Karpas-422 (cell line): ENCODE measurements at regions not wholly inside any gene's neighbourhood (a gene's known extent, or its start where the extent isn't known, plus 50 kb on each side); places are given as distances from the start of the nearest gene placed in this dataset.

Experiments
- DNase-seq: peaks from one replicate; pipeline ENCODE4 v3.0.0-alpha.2; 2015
- H2AFZ ChIP-seq: fragments of 200-600 bp; sonication (generic); 2 replicates; pipeline ENCODE4 v1.6.1; 2014; ENCODE audit warnings: antibody characterized with exemption, low read length, mixed read lengths
- H3K27ac ChIP-seq: fragments of 200-600 bp; sonication (generic); 2 replicates; pipeline ENCODE4 v1.5.1; 2014; ENCODE audit warnings: mild to moderate bottlenecking, low read length, moderate library complexity
- H3K27me3 ChIP-seq: fragments of 200-600 bp; sonication (generic); 2 replicates; pipeline ENCODE4 v1.6.1; 2014; ENCODE audit warnings: low read length, mixed read lengths
- H3K36me3 ChIP-seq: fragments of 200-600 bp; sonication (generic); 2 replicates; pipeline ENCODE4 v1.6.1; 2014; ENCODE audit warnings: low read length, mixed read lengths; ENCODE audit not compliant: insufficient read depth
- H3K4me1 ChIP-seq: fragments of 200-600 bp; sonication (generic); 2 replicates; pipeline ENCODE4 v1.6.1; 2014; ENCODE audit warnings: mild to moderate bottlenecking, low read length, mixed read lengths
- H3K4me2 ChIP-seq: fragments of 200-600 bp; sonication (generic); 2 replicates; pipeline ENCODE4 v1.6.1; 2014; ENCODE audit warnings: low read length, low read depth, mild to moderate bottlenecking; ENCODE audit not compliant: poor library complexity, severe bottlenecking
- H3K4me3 ChIP-seq: fragments of 200-600 bp; sonication (generic); 2 replicates; pipeline ENCODE4 v1.5.1; 2014; ENCODE audit warnings: mild to moderate bottlenecking, antibody characterized with exemption, low read length, mixed read lengths
- H3K79me2 ChIP-seq: fragments of 200-600 bp; sonication (generic); 2 replicates; pipeline ENCODE4 v1.6.1; 2014; ENCODE audit warnings: mild to moderate bottlenecking, low read length, mixed read lengths
- H3K9ac ChIP-seq: fragments of 200-600 bp; sonication (generic); 2 replicates; pipeline ENCODE4 v1.6.0; 2014; ENCODE audit warnings: low read length
- H3K9me2 ChIP-seq: fragments of 200-600 bp; sonication (generic), shearing (Covaris generic); replicated peaks from 2 replicates; pipeline ENCODE4 v1.6.0; 2014; ENCODE audit warnings: mild to moderate bottlenecking, low read length, moderate library complexity; ENCODE audit not compliant: insufficient read depth
- H3K9me3 ChIP-seq: fragments of 300-700, 200-600 bp; sonication (generic); 2 replicates; pipeline ENCODE4 v1.6.1; 2014; ENCODE audit warnings: low read length, mixed read lengths
- H4K20me1 ChIP-seq: fragments of 200-600 bp; sonication (generic); 2 replicates; pipeline ENCODE4 v1.6.1; 2014; ENCODE audit warnings: mild to moderate bottlenecking, antibody characterized with exemption, low read length, low read depth; ENCODE audit not compliant: insufficient read depth

GRCh38 chr14:60363687-60364086 is 114.7 kb downstream of the PPM1A start:
- no peak for DNase-seq
- no peak overlapping the region for H3K9ac ChIP-seq

GRCh38 chr14:60381909-60382308 is 104.0 kb downstream of the C14orf39 start:
- H3K9ac ChIP-seq, result no peak overlapping the region
- H3K9me3 ChIP-seq, result no peaks in the 10 kb centered on the region
- H3K27ac ChIP-seq, result no peak overlapping the region
- no peak overlapping the region for H3K4me2 ChIP-seq
- no peak overlapping the region for H2AFZ ChIP-seq
- no peak for DNase-seq
- no peaks in the 10 kb centered on the region for H3K4me1 ChIP-seq
- H3K9me2 ChIP-seq, result no peaks in the 10 kb centered on the region
- no peaks in the 10 kb centered on the region for H3K36me3 ChIP-seq
- no peaks in the 10 kb centered on the region for H3K27me3 ChIP-seq
- no peak overlapping the region for H3K4me3 ChIP-seq
- H3K79me2 ChIP-seq, result no peaks in the 10 kb centered on the region
- H4K20me1 ChIP-seq, result no peaks in the 10 kb centered on the region

More at GRCh38 chr14:60363687-60364086, 114.7 kb downstream of the PPM1A start:
- no peak overlapping the region for H3K27ac ChIP-seq
- no peak overlapping the region for H3K4me2 ChIP-seq
- no peaks in the 10 kb centered on the region for H3K27me3 ChIP-seq
- H3K79me2 ChIP-seq, result no peaks in the 10 kb centered on the region
- H2AFZ ChIP-seq, result no peak overlapping the region
- H3K9me3 ChIP-seq, result no peaks in the 10 kb centered on the region
- no peaks in the 10 kb centered on the region for H3K36me3 ChIP-seq
- no peaks in the 10 kb centered on the region for H3K9me2 ChIP-seq
- H3K4me1 ChIP-seq, result peaks cover 3% of the 10 kb centered on the region
- no peaks in the 10 kb centered on the region for H4K20me1 ChIP-seq
- H3K4me3 ChIP-seq, result no peak overlapping the region
